Nephron (organoid): ENCODE measurements at regions not wholly inside any gene's neighbourhood (a gene's known extent, or its start where the extent isn't known, plus 50 kb on each side); places are given as distances from the start of the nearest gene placed in this dataset.

Source experiments
- H3K27ac Mint-ChIP-seq, 3 experiments: 2 replicates each; pipeline ENCODE4 v1.8.0; 2020; ENCODE audit warnings: mixed read lengths in 3 of 3, mild to moderate bottlenecking in 2 of 3, moderate library complexity in 1 of 3
- H3K27me3 Mint-ChIP-seq: 2 replicates; pipeline ENCODE4 v1.8.0; 2021; ENCODE audit warnings: low read depth, mild to moderate bottlenecking, moderate library complexity, mixed read lengths
- H3K36me3 Mint-ChIP-seq: 2 replicates; pipeline ENCODE4 v1.8.0; 2020; ENCODE audit warnings: low read depth, mixed read lengths
- H3K4me1 Mint-ChIP-seq: 2 replicates; pipeline ENCODE4 v1.8.0; 2020; ENCODE audit warnings: mixed read lengths
- H3K4me3 Mint-ChIP-seq, 3 experiments: 2 replicates each; pipeline ENCODE4 v1.8.0; 2020; ENCODE audit warnings: mild to moderate bottlenecking in 3 of 3, mixed read lengths in 3 of 3, moderate library complexity in 2 of 3
- H3K9me3 Mint-ChIP-seq: 2 replicates; pipeline ENCODE4 v1.8.0; 2020; ENCODE audit warnings: mixed read lengths
- CTCF ChIP-seq, 3 experiments: fragments of 200-600 bp; sonication (generic); IDR thresholded peaks; one replicate each; pipeline ENCODE4 v1.5.0; 2021; ENCODE audit warnings: antibody characterized with exemption in 3 of 3; ENCODE audit not compliant: unreplicated experiment in 3 of 3

GRCh38 chr17:63124958-63125357, 158.9 kb downstream of the TANC2 start:
- no peak overlapping the region for H3K4me3 Mint-ChIP-seq
- no peaks in the 10 kb centered on the region for H3K36me3 Mint-ChIP-seq
- TF ChIP-seq CTCF (IDR thresholded peaks at IDR 0.05; ENCODE audit: unreplicated experiment in 3 of 3): no peak
- no peaks in the 10 kb centered on the region for H3K27me3 Mint-ChIP-seq
- no peak overlapping the region for H3K27ac Mint-ChIP-seq
- no peaks in the 10 kb centered on the region for H3K9me3 Mint-ChIP-seq
- peaks cover 9% of the 10 kb centered on the region for H3K4me1 Mint-ChIP-seq

GRCh38 chr17:63125987-63126386, 160.0 kb downstream of the TANC2 start:
- peaks cover 13% of the 10 kb centered on the region for H3K4me1 Mint-ChIP-seq
- H3K27me3 Mint-ChIP-seq: no peaks in the 10 kb centered on the region
- H3K27ac Mint-ChIP-seq: no peak overlapping the region
- no peaks in the 10 kb centered on the region for H3K36me3 Mint-ChIP-seq
- no peak for TF ChIP-seq CTCF (IDR thresholded peaks at IDR 0.05; ENCODE audit: unreplicated experiment in 3 of 3)
- no peak overlapping the region for H3K4me3 Mint-ChIP-seq
- H3K9me3 Mint-ChIP-seq: no peaks in the 10 kb centered on the region

- no peak for TF ChIP-seq CTCF (IDR thresholded peaks at IDR 0.05; ENCODE audit: unreplicated experiment in 3 of 3)
- H3K4me3 Mint-ChIP-seq: no peak overlapping the region
- no peaks in the 10 kb centered on the region for H3K9me3 Mint-ChIP-seq
- H3K36me3 Mint-ChIP-seq: no peaks in the 10 kb centered on the region
- H3K27ac Mint-ChIP-seq: no peak overlapping the region
- H3K27me3 Mint-ChIP-seq: no peaks in the 10 kb centered on the region
- H3K4me1 Mint-ChIP-seq: peaks cover 14% of the 10 kb centered on the region
Observed at GRCh38 chr17:63126607-63127006, 160.6 kb downstream of the TANC2 start.

- Mint-ChIP-seq H3K27ac (peak overlapping the region; percentile 85 to 94 (median 92)), H3K9me3 (no peaks in the 10 kb centered on the region), H3K27me3 (no peaks in the 10 kb centered on the region), H3K4me1 (peaks cover 37% of the 10 kb centered on the region), H3K4me3 (peak overlapping the region in 1 of 3 experiments; percentile 8), H3K36me3 (no peaks in the 10 kb centered on the region)
- TF ChIP-seq CTCF (IDR thresholded peaks at IDR 0.05; ENCODE audit: unreplicated experiment in 3 of 3): no peak
Observed at GRCh38 chr17:63132459-63132911, 166.4 kb downstream of the TANC2 start.

GRCh38 chr17:63133491-63133890, 167.5 kb downstream of the TANC2 start:
- Mint-ChIP-seq H3K9me3 (no peaks in the 10 kb centered on the region), H3K36me3 (no peaks in the 10 kb centered on the region), H3K27me3 (no peaks in the 10 kb centered on the region), H3K4me1 (peaks cover 47% of the 10 kb centered on the region), H3K27ac (peak overlapping the region in 2 of 3 experiments; percentile 31 to 71), H3K4me3 (no peak overlapping the region)
- TF ChIP-seq CTCF (IDR thresholded peaks at IDR 0.05; ENCODE audit: unreplicated experiment in 3 of 3): no peak

- no peaks in the 10 kb centered on the region for H3K36me3 Mint-ChIP-seq
- no peak overlapping the region for H3K4me3 Mint-ChIP-seq
- H3K27me3 Mint-ChIP-seq: no peaks in the 10 kb centered on the region
- peaks cover 56% of the 10 kb centered on the region for H3K4me1 Mint-ChIP-seq
- H3K9me3 Mint-ChIP-seq: no peaks in the 10 kb centered on the region
- no peak overlapping the region for H3K27ac Mint-ChIP-seq
- TF ChIP-seq CTCF (IDR thresholded peaks at IDR 0.05; ENCODE audit: unreplicated experiment in 3 of 3): no peak
Observed at GRCh38 chr17:63134867-63135266, 168.8 kb downstream of the TANC2 start.
